Activated naive CD4-positive, alpha-beta T cell treated with anti-CD3 and anti-CD28 coated beads, Interleukin-2, amount 50 U/mL, for 16 hours (primary cell): ENCODE measurements at regions not wholly inside any gene's neighbourhood (a gene's known extent, or its start where the extent isn't known, plus 50 kb on each side); places are given as distances from the start of the nearest gene placed in this dataset.
"Not testable (repeated sequence)": the region's sequence is repeated elsewhere in the genome, so short reads cannot be mapped to it uniquely, and the experiment has no call there.

Source experiments
- DNase-seq: peaks from one replicate; pipeline ENCODE4 v3.0.0-alpha.2; 2020

GRCh38 chr9:80690349-80690939 lies 998.9 kb downstream of the TLE1 start:
- DNase-seq = no peak

- no peak for DNase-seq
Observed at GRCh38 chr9:80679916-80680315, 1009.4 kb downstream of the TLE1 start.

GRCh38 chr9:80678906-80679305 lies 1010.4 kb downstream of the TLE1 start:
- no peak for DNase-seq

GRCh38 chr9:80673496-80673895 lies 1015.9 kb downstream of the TLE1 start:
- DNase-seq = no peak

- no peak for DNase-seq
Observed at GRCh38 chr9:80665479-80665878, 1023.9 kb downstream of the TLE1 start.

GRCh38 chr9:80664327-80665210 lies 1024.8 kb downstream of the TLE1 start:
- no peak for DNase-seq

GRCh38 chr9:80659751-80660150 lies 1029.6 kb downstream of the TLE1 start:
- not testable (repeated sequence) for DNase-seq

- DNase-seq = no peak
Observed at GRCh38 chr9:80651044-80651443, 1038.3 kb downstream of the TLE1 start.

- DNase-seq = no peak
Observed at GRCh38 chr9:80649496-80649895, 1039.9 kb downstream of the TLE1 start.

GRCh38 chr9:80649001-80649420 lies 1040.3 kb downstream of the TLE1 start:
- no peak for DNase-seq

- no peak for DNase-seq
Observed at GRCh38 chr9:80648336-80648735, 1041.0 kb downstream of the TLE1 start.

GRCh38 chr9:80646211-80646610 lies 1043.1 kb downstream of the TLE1 start:
- DNase-seq = no peak

GRCh38 chr9:80644044-80644443 lies 1045.3 kb downstream of the TLE1 start:
- DNase-seq = no peak

GRCh38 chr9:80635065-80635464 lies 1054.3 kb downstream of the TLE1 start:
- no peak for DNase-seq

- no peak for DNase-seq
Observed at GRCh38 chr9:80632041-80632440, 1057.3 kb downstream of the TLE1 start.

- DNase-seq = no peak
Observed at GRCh38 chr9:80622508-80622907, 1050.7 kb downstream of the TLE4 start.

- DNase-seq = no peak
Observed at GRCh38 chr9:80619356-80619755, 1047.6 kb downstream of the TLE4 start.

GRCh38 chr9:80615964-80616363 lies 1044.2 kb downstream of the TLE4 start:
- DNase-seq = no peak

GRCh38 chr9:80605793-80606192 lies 1034.0 kb downstream of the TLE4 start:
- DNase-seq = no peak

- DNase-seq = no peak
Observed at GRCh38 chr9:80605129-80605528, 1033.4 kb downstream of the TLE4 start.

- no peak for DNase-seq
Observed at GRCh38 chr9:80602291-80602690, 1030.5 kb downstream of the TLE4 start.

GRCh38 chr9:80596579-80596978 lies 1024.8 kb downstream of the TLE4 start:
- no peak for DNase-seq

GRCh38 chr9:80595192-80595591 lies 1023.4 kb downstream of the TLE4 start:
- no peak for DNase-seq

GRCh38 chr9:80592413-80592812 lies 1020.6 kb downstream of the TLE4 start:
- DNase-seq = no peak
